IMR-90 (cell line): ENCODE measurements at regions not wholly inside any gene's neighbourhood (a gene's known extent, or its start where the extent isn't known, plus 50 kb on each side); places are given as distances from the start of the nearest gene placed in this dataset.

ENCODE experiments used
- ATAC-seq: fragments of 200-7000 bp; cut with Tn5 transposase; 2 replicates; pipeline ENCODE4 v1.9.1; 2020; ENCODE audit warnings: low read depth, mild to moderate bottlenecking, moderate library complexity
- BruUV-seq: library from RNA; stranded (reverse); fragments of 400-500 nt; replicated peaks from 2 replicates; lab custom pipeline; 2021; lab: Mats Ljungman, UMichigan
- CTCF ChIA-PET: fragments of 300-600 bp; formaldehyde crosslinking; extraction: SDS; loops from one replicate; lab custom pipeline; 2021; ENCODE audit warnings: antibody characterized with exemption; lab: Yijun Ruan, JAX
- POLR2A ChIA-PET: fragments of 300-600 bp; sonication (Branson Sonifier 250); formaldehyde crosslinking; loops from one replicate; lab custom pipeline; 2022; ENCODE audit warnings: antibody characterized with exemption; ENCODE audit not compliant: unreplicated experiment; lab: Charles Lee
- DNase-seq: peaks from one replicate; pipeline ENCODE4 v3.0.0; 2013
- H2AFZ ChIP-seq: replicated peaks from 2 replicates; pipeline ENCODE3; 2013; ENCODE audit warnings: low read length, mild to moderate bottlenecking; ENCODE audit not compliant: poor library complexity
- H2AK5ac ChIP-seq: 2 replicates; pipeline ENCODE4 v1.6.1; 2013; ENCODE audit warnings: low read depth, low read length, inconsistent platforms
- H2AK9ac ChIP-seq: replicated peaks from 2 replicates; pipeline ENCODE3; 2013; ENCODE audit warnings: mild to moderate bottlenecking, low read depth, low read length, moderate library complexity; ENCODE audit not compliant: poor library complexity
- H2BK120ac ChIP-seq: 2 replicates; pipeline ENCODE4 v1.6.1; 2013; ENCODE audit warnings: low read depth, low read length, inconsistent platforms
- H2BK15ac ChIP-seq: 3 replicates; pipeline ENCODE4 v1.6.1; 2013; ENCODE audit warnings: low read depth, low read length, inconsistent platforms
- H2BK20ac ChIP-seq: 2 replicates; pipeline ENCODE4 v1.6.1; 2013; ENCODE audit warnings: low read depth, mild to moderate bottlenecking, inconsistent platforms, low read length, moderate library complexity
- H2BK5ac ChIP-seq: 2 replicates; pipeline ENCODE4 v1.6.1; 2013; ENCODE audit warnings: mild to moderate bottlenecking, low read depth, low read length, inconsistent platforms; ENCODE audit not compliant: poor library complexity, severe bottlenecking
- H3K14ac ChIP-seq: replicated peaks from 2 replicates; pipeline ENCODE4 v1.6.1; 2013; ENCODE audit warnings: low read depth, low read length, inconsistent platforms
- H3K18ac ChIP-seq: 2 replicates; pipeline ENCODE4 v1.6.1; 2013; ENCODE audit warnings: low read depth, low read length, control low read depth
- H3K23ac ChIP-seq: 2 replicates; pipeline ENCODE4 v1.6.1; 2013; ENCODE audit warnings: low read depth, low read length, inconsistent platforms
- H3K27ac ChIP-seq: 2 replicates; pipeline ENCODE4 v1.5.1; 2013; ENCODE audit warnings: mild to moderate bottlenecking, control low read depth, low read length; ENCODE audit not compliant: insufficient read depth
- H3K27me3 ChIP-seq: 2 replicates; pipeline ENCODE4 v1.6.1; 2013; ENCODE audit warnings: low read length; ENCODE audit not compliant: control insufficient read depth, insufficient read depth
- H3K36me3 ChIP-seq: 2 replicates; pipeline ENCODE4 v1.6.1; 2013; ENCODE audit warnings: low read length, mixed read lengths; ENCODE audit not compliant: control insufficient read depth, insufficient read depth
- H3K4ac ChIP-seq: 2 replicates; pipeline ENCODE4 v1.6.1; 2013; ENCODE audit warnings: low read depth, low read length, inconsistent platforms
- H3K4me1 ChIP-seq: 2 replicates; pipeline ENCODE4 v1.6.1; 2013; ENCODE audit warnings: low read length, mixed read lengths; ENCODE audit not compliant: control insufficient read depth, insufficient read depth
- H3K4me2 ChIP-seq: 2 replicates; pipeline ENCODE4 v1.6.1; 2013; ENCODE audit warnings: low read depth, mild to moderate bottlenecking, control low read depth, low read length, moderate library complexity
- H3K4me3 ChIP-seq: 2 replicates; pipeline ENCODE4 v1.5.1; 2013; ENCODE audit warnings: low read depth, mild to moderate bottlenecking, control low read depth, low read length, moderate library complexity; ENCODE audit not compliant: insufficient read depth
- H3K56ac ChIP-seq: 2 replicates; pipeline ENCODE4 v1.6.1; 2013; ENCODE audit warnings: low read length, inconsistent platforms; ENCODE audit not compliant: insufficient read depth; ENCODE audit errors: extremely low read depth
- H3K79me1 ChIP-seq, 2 experiments: 2 replicates each; pipeline ENCODE4 v1.6.1; 2013; ENCODE audit warnings: low read length in 2 of 2, inconsistent platforms in 1 of 2, low read depth in 1 of 2
- H3K9ac ChIP-seq: 2 replicates; pipeline ENCODE4 v1.6.1; 2013; ENCODE audit warnings: low read depth, low read length, control low read depth
- H3K9me1 ChIP-seq: 2 replicates; pipeline ENCODE4 v1.6.1; 2013; ENCODE audit warnings: low read length, inconsistent platforms; ENCODE audit not compliant: insufficient read depth
- H3K9me3 ChIP-seq: 2 replicates; pipeline ENCODE4 v1.6.1; 2013; ENCODE audit warnings: low read length; ENCODE audit not compliant: control insufficient read depth, insufficient read depth
- H4K20me1 ChIP-seq: 2 replicates; pipeline ENCODE4 v1.6.1; 2013; ENCODE audit warnings: low read length, inconsistent platforms; ENCODE audit not compliant: insufficient read depth
- H4K5ac ChIP-seq: 2 replicates; pipeline ENCODE4 v1.6.1; 2013; ENCODE audit warnings: mild to moderate bottlenecking, low read depth, low read length, control low read depth
- H4K8ac ChIP-seq, 2 experiments: 2 replicates each; pipeline ENCODE4 v1.6.1; 2013; ENCODE audit warnings: low read depth in 2 of 2, low read length in 2 of 2, control low read depth in 1 of 2, inconsistent platforms in 1 of 2
- H4K91ac ChIP-seq: 2 replicates; pipeline ENCODE4 v1.6.1; 2013; ENCODE audit warnings: low read depth, low read length, inconsistent platforms; ENCODE audit not compliant: insufficient read depth
- FOS ChIP-seq: fragments of 150-350 bp; IDR thresholded peaks from 2 replicates; pipeline ENCODE4 v1.6.1; 2016; ENCODE audit warnings: low read depth, low read length
- MAFK ChIP-seq: IDR thresholded peaks from 2 replicates; pipeline ENCODE4 v1.6.1; 2012; ENCODE audit warnings: low read depth, low read length, improper control_type of control experiment
- POLR2A ChIP-seq: IDR thresholded peaks from 2 replicates; pipeline ENCODE4 v1.6.1; 2012; ENCODE audit warnings: mild to moderate bottlenecking, low read depth, low read length
- dilution Hi-C: fragments of 300-500 bp; cut with HindIII; formaldehyde crosslinking; loops from one replicate; pipeline ENCODE4 v1.14.3; 2018; ENCODE audit warnings: low sequenced_read_pairs; ENCODE audit not compliant: unreplicated experiment
- in situ Hi-C: fragments of 300-500 bp; cut with MboI; formaldehyde crosslinking; loops from 3 replicates; pipeline ENCODE4 v1.14.3; 2019; ENCODE audit warnings: low sequenced_read_pairs, inconsistent platforms, mixed read lengths
- intact Hi-C: fragments of 100-400 bp; cut with micrococcal nuclease; formaldehyde crosslinking; loops from 2 replicates; pipeline ENCODE4 v1.10.0; 2022

DNA sequence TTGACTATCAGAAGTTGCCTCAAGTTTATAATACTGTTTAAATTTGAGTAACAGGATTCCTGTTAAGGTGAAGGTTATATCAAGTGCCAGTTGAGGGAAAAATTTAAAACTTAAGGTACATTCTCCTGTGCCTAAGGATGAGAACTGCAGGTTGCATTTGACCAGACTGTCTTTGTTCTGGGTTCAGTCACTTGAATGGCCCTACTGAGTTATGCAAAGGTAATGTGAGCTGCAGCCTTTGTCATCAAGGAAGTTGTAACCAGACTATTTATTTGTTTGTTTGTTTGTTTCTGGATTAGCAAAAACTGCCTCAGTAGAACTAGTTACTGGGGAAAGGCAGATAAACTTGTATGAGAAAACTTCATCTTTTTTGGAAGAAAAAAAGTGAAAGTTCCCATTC is 131.9 kb downstream of the ATOH1 start:
- CTCF ChIA-PET, result no interaction called here
- ATAC-seq, result no peak

More for the DNA sequence above, 131.9 kb downstream of the ATOH1 start:
- Histone ChIP-seq H3K14ac (no peak overlapping the region), H3K4me2 (no peak overlapping the region), H3K27me3 (no peaks in the 10 kb centered on the region), H3K56ac (no peak overlapping the region), H3K9ac (no peak overlapping the region), H4K20me1 (no peaks in the 10 kb centered on the region), H3K4ac (no peak overlapping the region), H3K23ac (no peak overlapping the region), H4K5ac (no peak overlapping the region), H3K27ac (no peak overlapping the region), H3K9me1 (no peaks in the 10 kb centered on the region), H3K4me1 (no peaks in the 10 kb centered on the region), H2AK5ac (no peak overlapping the region), H2BK15ac (no peak overlapping the region), H2AFZ (no peak overlapping the region), H4K8ac (no peak overlapping the region), H3K36me3 (no peaks in the 10 kb centered on the region), H2BK5ac (no peak overlapping the region), H3K18ac (no peak overlapping the region), H2BK20ac (no peak overlapping the region), H4K91ac (no peak overlapping the region), H3K4me3 (no peak overlapping the region), H3K9me3 (no peaks in the 10 kb centered on the region), H3K79me1 (no peaks in the 10 kb centered on the region), H2BK120ac (no peak overlapping the region), H2AK9ac (no peak overlapping the region)
- BruUV-seq, result no TSS peak
- intact Hi-C loops, result no loop called here
- TF ChIP-seq POLR2A (no peak), MAFK (no peak), FOS (no peak)
- dilution Hi-C loops, result no loop called here
- DNase-seq, result no peak
- in situ Hi-C loops, result no loop called here
- POLR2A ChIA-PET, result no interaction called here
